ENCODE measurements at regions not wholly inside any gene's neighbourhood (a gene's known extent, or its start where the extent isn't known, plus 50 kb on each side); places are given as distances from the start of the nearest gene placed in this dataset.

DNA sequence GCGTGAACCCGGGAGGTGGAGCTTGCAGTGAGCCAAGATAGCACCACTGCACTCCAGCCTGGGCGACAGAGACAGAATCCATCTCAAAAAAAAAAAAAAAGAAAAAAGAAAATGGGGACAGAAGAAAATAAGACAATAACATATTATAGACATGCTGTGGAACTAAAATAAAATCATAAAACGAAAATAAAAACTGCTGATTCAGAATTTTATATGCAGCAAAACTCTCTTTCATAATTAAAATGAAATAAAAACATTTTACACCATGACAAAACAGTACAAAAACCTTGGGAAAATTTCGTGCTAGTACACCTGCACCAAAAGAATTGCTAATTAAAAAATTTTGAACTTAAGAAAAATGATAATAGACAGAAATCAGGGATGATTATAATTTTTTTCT is 2245.1 kb downstream of the PCDH9 start:
- no peak overlapping the region for H3K4me2 ChIP-seq
- no peak overlapping the region for H3K4me3 ChIP-seq
- no peaks in the 10 kb centered on the region for H3K9me3 ChIP-seq
- no peak overlapping the region for H3K9ac ChIP-seq
- no peaks in the 10 kb centered on the region for H3K27me3 ChIP-seq
- no peak for TF ChIP-seq Cebpa-rat (IDR thresholded peaks at IDR 0.05)
- H3K36me3 ChIP-seq = no peaks in the 10 kb centered on the region
- H3K4me1 ChIP-seq = no peaks in the 10 kb centered on the region
- no peak overlapping the region for H3K27ac ChIP-seq
- H4K20me1 ChIP-seq = no peaks in the 10 kb centered on the region

DNA sequence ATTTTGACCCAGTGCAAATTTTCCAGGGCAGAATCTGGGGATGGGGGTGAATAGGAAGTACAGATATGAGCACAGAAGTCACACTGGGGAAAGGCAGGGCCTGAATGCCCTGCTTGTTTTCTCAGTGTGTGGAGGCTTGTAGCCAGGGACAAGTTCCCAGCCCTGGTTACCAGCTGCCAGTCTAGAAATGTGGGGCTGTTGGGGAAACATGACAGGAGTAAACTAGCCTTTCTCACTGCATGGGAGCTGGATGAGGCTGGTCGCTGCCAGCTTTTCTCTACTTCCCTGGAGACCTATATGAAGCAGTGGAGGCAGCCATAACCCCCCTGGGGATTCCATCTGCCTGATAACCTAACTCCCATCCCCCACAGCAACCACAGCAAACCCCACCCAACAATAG is 2267.7 kb downstream of the PCDH9 start:
- Histone ChIP-seq H3K27me3 (no peaks in the 10 kb centered on the region), H3K4me1 (no peaks in the 10 kb centered on the region), H3K4me3 (no peak overlapping the region), H3K4me2 (no peak overlapping the region), H3K9ac (no peak overlapping the region), H3K9me3 (no peaks in the 10 kb centered on the region), H4K20me1 (no peaks in the 10 kb centered on the region), H3K36me3 (no peaks in the 10 kb centered on the region), H3K27ac (no peak overlapping the region)
- no peak for TF ChIP-seq Cebpa-rat (IDR thresholded peaks at IDR 0.05)

DNA sequence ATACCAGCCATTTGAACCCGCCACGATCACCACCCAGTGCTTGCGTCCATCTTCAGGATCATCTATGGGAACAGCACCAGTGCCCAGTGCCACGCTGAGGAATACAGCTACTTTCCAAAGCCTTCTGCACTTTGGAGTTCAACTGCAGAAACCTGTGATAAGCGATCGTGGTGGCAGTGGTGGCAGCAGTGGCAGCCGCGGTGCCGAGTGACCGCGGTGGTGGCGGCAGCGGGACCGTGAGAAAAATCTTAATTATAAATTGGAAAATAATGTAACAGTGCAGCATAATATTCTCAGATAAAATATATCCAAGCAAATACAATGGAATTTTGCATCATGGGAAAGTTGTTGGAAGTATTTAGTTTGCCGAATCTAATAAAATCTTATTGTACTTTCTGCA is 2270.9 kb downstream of the PCDH9 start:
- no peaks in the 10 kb centered on the region for H3K4me1 ChIP-seq
- H3K9me3 ChIP-seq = no peaks in the 10 kb centered on the region
- H3K27me3 ChIP-seq = no peaks in the 10 kb centered on the region
- H3K9ac ChIP-seq = no peak overlapping the region
- no peak overlapping the region for H3K4me3 ChIP-seq
- TF ChIP-seq Cebpa-rat (IDR thresholded peaks at IDR 0.05) = no peak
- H3K4me2 ChIP-seq = no peak overlapping the region
- no peaks in the 10 kb centered on the region for H4K20me1 ChIP-seq
- H3K36me3 ChIP-seq = no peaks in the 10 kb centered on the region
- H3K27ac ChIP-seq = no peak overlapping the region

DNA sequence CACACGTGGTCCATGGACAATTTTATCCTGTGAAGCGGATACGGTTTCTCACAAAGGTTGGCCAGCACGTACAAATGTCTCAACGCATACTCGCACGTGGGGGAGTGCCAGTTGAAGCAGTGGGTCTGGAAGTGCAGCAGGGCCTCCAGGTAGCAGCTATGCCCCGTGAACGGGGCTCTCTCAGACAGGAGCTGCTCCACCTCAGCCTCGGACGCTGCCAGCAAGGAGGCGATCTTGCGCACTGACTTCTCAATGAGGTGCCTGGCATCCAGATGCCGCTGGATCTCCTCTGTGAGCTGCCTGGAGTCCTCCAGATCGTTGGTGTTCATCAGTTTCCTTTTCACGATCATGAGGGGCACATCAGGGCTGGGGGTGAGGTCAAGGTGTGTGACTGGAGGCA is 2272.0 kb downstream of the PCDH9 start:
- TF ChIP-seq Cebpa-rat (IDR thresholded peaks at IDR 0.05) = no peak

DNA sequence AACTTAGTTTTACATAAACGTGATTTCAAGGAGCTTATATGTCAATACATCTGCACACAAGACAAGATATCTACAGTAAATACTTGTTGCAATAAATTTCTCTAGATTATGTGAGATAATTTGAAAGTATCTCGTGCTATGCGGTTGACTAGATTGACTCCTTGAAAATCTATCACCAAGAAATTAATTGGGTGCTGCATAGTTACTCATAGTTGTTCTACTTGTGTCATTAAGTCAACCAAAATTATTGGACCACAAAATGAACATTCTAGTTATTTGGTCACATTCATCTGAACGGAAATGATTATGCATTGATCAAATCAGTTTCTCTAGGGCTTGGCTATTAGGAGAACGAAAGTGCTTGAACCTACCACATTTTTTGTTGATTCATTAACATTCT is 2291.5 kb downstream of the PCDH9 start:
- no peak for TF ChIP-seq Cebpa-rat (IDR thresholded peaks at IDR 0.05)
- Histone ChIP-seq H3K9ac (no peak overlapping the region), H3K36me3 (no peaks in the 10 kb centered on the region), H3K27me3 (no peaks in the 10 kb centered on the region), H3K9me3 (peaks cover 4% of the 10 kb centered on the region; the same call in 1 of the 2 replicates), H3K4me2 (no peak overlapping the region), H3K4me3 (no peak overlapping the region), H4K20me1 (no peaks in the 10 kb centered on the region), H3K27ac (no peak overlapping the region), H3K4me1 (no peaks in the 10 kb centered on the region)

More for the DNA sequence above, 2272.0 kb downstream of the PCDH9 start:
- no peak overlapping the region for H3K4me2 ChIP-seq
- H4K20me1 ChIP-seq = no peaks in the 10 kb centered on the region
- no peaks in the 10 kb centered on the region for H3K36me3 ChIP-seq
- H3K9me3 ChIP-seq = no peaks in the 10 kb centered on the region
- no peak overlapping the region for H3K4me3 ChIP-seq
- H3K9ac ChIP-seq = no peak overlapping the region
- no peaks in the 10 kb centered on the region for H3K4me1 ChIP-seq
- H3K27me3 ChIP-seq = no peaks in the 10 kb centered on the region
- H3K27ac ChIP-seq = no peak overlapping the region

DNA sequence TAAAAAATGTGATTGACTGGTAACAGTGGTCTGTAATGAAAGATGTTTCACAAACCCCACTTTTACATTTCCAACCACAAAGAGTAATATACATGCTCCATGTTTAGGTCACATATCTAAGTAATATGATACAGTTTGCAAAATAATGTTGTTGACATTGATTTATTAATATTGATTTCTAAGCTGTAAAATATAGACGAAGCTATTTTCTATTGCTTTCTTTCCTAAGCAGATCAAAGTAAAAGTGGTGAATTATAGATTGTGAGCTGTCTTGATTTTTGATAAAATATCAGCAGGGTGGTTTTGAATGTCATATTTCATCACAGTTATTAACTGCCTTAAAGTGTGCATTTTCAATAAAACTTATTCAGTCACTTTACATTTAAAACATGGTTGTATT is 2292.8 kb downstream of the PCDH9 start:
- Histone ChIP-seq H3K9me3 (peaks cover 4% of the 10 kb centered on the region; the same call in 1 of the 2 replicates), H3K4me1 (no peaks in the 10 kb centered on the region), H3K4me2 (no peak overlapping the region), H3K36me3 (no peaks in the 10 kb centered on the region), H3K27ac (no peak overlapping the region), H3K4me3 (no peak overlapping the region), H4K20me1 (no peaks in the 10 kb centered on the region), H3K9ac (no peak overlapping the region), H3K27me3 (no peaks in the 10 kb centered on the region)
- TF ChIP-seq Cebpa-rat (IDR thresholded peaks at IDR 0.05) = no peak

DNA sequence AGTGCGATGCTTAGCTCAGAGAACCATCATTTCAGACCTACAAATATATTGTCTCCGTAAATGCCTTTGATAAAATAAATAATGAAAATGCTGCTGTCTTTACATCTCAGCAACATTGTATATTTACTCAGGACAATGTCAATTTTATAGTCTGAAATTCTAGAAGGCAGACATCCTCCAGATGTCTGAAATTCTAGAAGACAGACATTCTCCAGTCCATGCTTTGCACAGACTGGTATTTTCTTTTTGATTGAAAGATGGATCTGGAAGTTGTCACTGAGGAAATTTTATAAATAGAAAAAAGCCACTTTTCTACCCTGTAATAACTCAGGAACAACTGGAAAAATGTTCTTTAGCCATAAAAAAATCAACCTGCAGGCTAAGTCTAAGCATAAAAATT is 2293.3 kb downstream of the PCDH9 start:
- H3K9ac ChIP-seq = no peak overlapping the region
- no peaks in the 10 kb centered on the region for H3K4me1 ChIP-seq
- H3K4me3 ChIP-seq = no peak overlapping the region
- H3K27ac ChIP-seq = no peak overlapping the region
- H3K27me3 ChIP-seq = no peaks in the 10 kb centered on the region
- peaks cover 4% of the 10 kb centered on the region; the same call in 1 of the 2 replicates for H3K9me3 ChIP-seq
- no peaks in the 10 kb centered on the region for H4K20me1 ChIP-seq
- H3K36me3 ChIP-seq = no peaks in the 10 kb centered on the region
- no peak for TF ChIP-seq Cebpa-rat (IDR thresholded peaks at IDR 0.05)
- H3K4me2 ChIP-seq = no peak overlapping the region

DNA sequence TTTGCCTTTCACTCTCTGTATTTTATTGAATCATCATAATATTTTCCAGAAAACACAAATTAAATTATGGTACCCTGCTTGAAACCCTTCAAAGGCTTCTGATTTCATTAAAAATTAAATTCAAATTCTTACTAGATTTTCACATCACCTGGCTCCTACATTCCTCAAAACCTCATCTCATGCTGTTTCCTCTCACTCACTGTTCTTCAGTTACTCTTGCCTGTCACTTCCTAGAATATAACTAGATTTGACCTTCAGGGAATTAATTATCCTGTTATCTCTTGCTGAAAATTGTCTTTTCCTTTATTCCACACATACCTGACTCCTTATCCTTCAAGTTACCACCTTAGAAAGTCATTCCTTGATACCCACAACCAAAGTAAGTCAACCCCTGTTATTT is 2294.7 kb downstream of the PCDH9 start:
- Histone ChIP-seq H3K27ac (no peak overlapping the region), H3K4me3 (no peak overlapping the region)

DNA sequence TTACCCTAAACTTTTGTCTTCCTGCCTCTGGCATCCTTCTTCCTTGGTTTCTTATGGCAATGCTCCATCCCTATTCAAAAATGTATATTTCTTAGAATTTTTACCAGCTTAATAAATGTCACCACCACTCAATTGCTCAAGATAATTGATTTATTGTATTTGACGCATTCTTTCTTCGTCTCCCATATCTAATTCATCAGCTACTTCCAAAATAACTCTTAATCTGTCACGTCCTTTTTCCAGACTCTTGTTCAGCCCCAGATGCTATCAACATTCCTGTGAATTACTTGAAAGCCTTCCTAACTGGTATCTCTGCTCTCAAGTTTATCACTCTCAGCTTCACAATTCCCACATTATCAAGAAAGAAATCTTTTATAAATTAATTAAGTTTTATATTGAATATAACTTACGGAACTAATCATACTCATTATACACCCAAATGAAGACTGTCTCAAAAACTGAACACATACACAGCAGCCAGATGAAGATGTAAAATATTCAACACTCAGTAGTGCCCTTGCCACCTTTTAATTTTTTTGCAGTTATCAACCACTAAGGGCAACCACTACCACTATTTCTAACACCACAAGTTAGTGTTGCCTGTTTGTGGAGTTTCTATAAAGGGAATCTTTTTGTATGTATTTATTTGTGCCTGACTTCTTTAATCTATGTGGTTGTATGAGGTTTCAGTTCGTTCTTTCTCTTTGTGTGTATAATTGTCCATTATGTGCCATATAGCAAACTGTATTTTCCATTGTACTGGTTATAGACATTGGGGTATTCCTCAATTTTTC is 2295.4 kb downstream of the PCDH9 start:
- TF ChIP-seq Cebpa-rat (IDR thresholded peaks at IDR 0.05) = no peak
- Histone ChIP-seq H3K4me3 (no peak overlapping the region), H3K9ac (no peak overlapping the region), H3K27me3 (no peaks in the 10 kb centered on the region), H3K4me2 (no peak overlapping the region), H4K20me1 (no peaks in the 10 kb centered on the region), H3K4me1 (no peaks in the 10 kb centered on the region), H3K27ac (no peak overlapping the region), H3K36me3 (no peaks in the 10 kb centered on the region), H3K9me3 (no peaks in the 10 kb centered on the region)

More for the DNA sequence above, 2294.7 kb downstream of the PCDH9 start:
- TF ChIP-seq Cebpa-rat (IDR thresholded peaks at IDR 0.05) = no peak
- no peaks in the 10 kb centered on the region for H3K4me1 ChIP-seq
- no peaks in the 10 kb centered on the region for H3K27me3 ChIP-seq
- H3K9ac ChIP-seq = no peak overlapping the region
- H3K9me3 ChIP-seq = no peaks in the 10 kb centered on the region
- H4K20me1 ChIP-seq = no peaks in the 10 kb centered on the region
- no peaks in the 10 kb centered on the region for H3K36me3 ChIP-seq
- H3K4me2 ChIP-seq = no peak overlapping the region

DNA sequence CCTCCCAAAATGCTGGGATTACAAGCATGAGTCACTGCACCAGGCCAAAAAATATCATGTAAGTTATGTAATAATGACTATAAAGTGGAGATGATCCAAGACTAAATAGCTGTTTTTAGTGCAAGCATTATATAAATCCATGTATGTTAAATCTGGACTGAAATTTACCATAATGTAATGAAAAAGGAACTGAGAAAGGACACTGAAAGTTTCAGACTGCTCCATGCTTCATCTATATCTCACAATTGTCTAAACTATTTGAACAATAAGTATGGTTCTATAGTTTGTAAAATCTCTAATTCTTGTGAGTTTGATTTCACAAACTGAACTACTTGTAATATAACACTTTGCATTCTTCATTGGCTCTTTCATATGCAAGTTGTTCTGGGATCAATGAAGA is 2299.5 kb downstream of the PCDH9 start:
- no peaks in the 10 kb centered on the region for H3K27me3 ChIP-seq
- no peaks in the 10 kb centered on the region for H4K20me1 ChIP-seq
- peaks cover 9% of the 10 kb centered on the region; the same call in 1 of the 2 replicates for H3K4me1 ChIP-seq
- H3K9ac ChIP-seq = no peak overlapping the region
- no peak overlapping the region for H3K4me2 ChIP-seq
- H3K4me3 ChIP-seq = no peak overlapping the region
- no peaks in the 10 kb centered on the region for H3K36me3 ChIP-seq
- no peak overlapping the region for H3K27ac ChIP-seq
- TF ChIP-seq Cebpa-rat (IDR thresholded peaks at IDR 0.05) = no peak
- peaks cover 3% of the 10 kb centered on the region; the same call in 1 of the 2 replicates for H3K9me3 ChIP-seq

Measured in BLaER1 (cell line).